GM23338 (cell line): ENCODE measurements at regions not wholly inside any gene's neighbourhood (a gene's known extent, or its start where the extent isn't known, plus 50 kb on each side); places are given as distances from the start of the nearest gene placed in this dataset.

Source experiments
- ATAC-seq: fragments of 200-7000 bp; cut with Tn5 transposase; 3 replicates; pipeline ENCODE4 v1.9.1; 2020
- DNase-seq: peaks from one replicate; pipeline ENCODE4 v3.0.0-alpha.2; 2015; ENCODE audit warnings: low spot score
- H2AFZ ChIP-seq: fragments of 200-600 bp; sonication (generic); 2 replicates; pipeline ENCODE4 v1.8.0; 2016; ENCODE audit warnings: antibody characterized with exemption, mild to moderate bottlenecking, moderate library complexity
- H3F3A ChIP-seq: fragments of 200-600 bp; sonication (generic); replicated peaks from 2 replicates; pipeline ENCODE4 v1.8.0; 2017; ENCODE audit warnings: antibody characterized with exemption, mixed run types, low read depth
- H3K27ac ChIP-seq: fragments of 200-600 bp; sonication (generic); 2 replicates; pipeline ENCODE4 v1.6.1; 2016; ENCODE audit warnings: low read depth
- H3K27me3 ChIP-seq: fragments of 200-600 bp; sonication (generic); 2 replicates; pipeline ENCODE4 v1.8.0; 2016; ENCODE audit warnings: mild to moderate bottlenecking, mixed run types, moderate library complexity; ENCODE audit not compliant: insufficient read depth
- H3K36me3 ChIP-seq: fragments of 200-600 bp; sonication (generic); 2 replicates; pipeline ENCODE4 v1.8.0; 2016; ENCODE audit warnings: mild to moderate bottlenecking; ENCODE audit not compliant: insufficient read depth
- H3K4me1 ChIP-seq: fragments of 200-600 bp; sonication (generic); 2 replicates; pipeline ENCODE4 v1.8.0; 2016; ENCODE audit warnings: mild to moderate bottlenecking, moderate library complexity; ENCODE audit not compliant: insufficient read depth
- H3K4me2 ChIP-seq: fragments of 200-600 bp; sonication (generic); 2 replicates; pipeline ENCODE4 v1.7.1; 2017; ENCODE audit warnings: mixed run types
- H3K4me3 ChIP-seq: fragments of 200-600 bp; sonication (generic); 2 replicates; pipeline ENCODE4 v1.6.1; 2016; ENCODE audit warnings: mixed run types
- H3K79me2 ChIP-seq: fragments of 200-600 bp; sonication (generic); replicated peaks from 2 replicates; pipeline ENCODE4 v1.8.0; 2017; ENCODE audit warnings: mild to moderate bottlenecking; ENCODE audit not compliant: insufficient read depth
- H3K9me2 ChIP-seq: fragments of 200-600 bp; sonication (generic); 2 replicates; pipeline ENCODE4 v1.8.0; 2017; ENCODE audit not compliant: insufficient read depth
- H4K20me1 ChIP-seq: fragments of 200-600 bp; sonication (generic); replicated peaks from 2 replicates; pipeline ENCODE4 v1.8.0; 2017; ENCODE audit warnings: mild to moderate bottlenecking; ENCODE audit not compliant: insufficient read depth
- H3K27ac Mint-ChIP-seq: 2 replicates; pipeline ENCODE4 v1.8.0; 2020; ENCODE audit warnings: inconsistent platforms, mild to moderate bottlenecking, moderate library complexity, mixed read lengths
- H3K27me3 Mint-ChIP-seq: 3 replicates; pipeline ENCODE4 v1.8.0; 2022; ENCODE audit warnings: low read depth, mild to moderate bottlenecking, moderate library complexity, mixed read lengths, inconsistent platforms; ENCODE audit not compliant: insufficient read depth, poor library complexity
- H3K36me3 Mint-ChIP-seq: 3 replicates; pipeline ENCODE4 v1.8.0; 2021; ENCODE audit warnings: low read depth, mild to moderate bottlenecking, inconsistent platforms, moderate library complexity, mixed read lengths
- H3K4me1 Mint-ChIP-seq: 3 replicates; pipeline ENCODE4 v1.8.0; 2020; ENCODE audit warnings: mild to moderate bottlenecking, inconsistent platforms, mixed read lengths
- H3K4me3 Mint-ChIP-seq: 3 replicates; pipeline ENCODE4 v1.8.0; 2021; ENCODE audit warnings: moderate library complexity, mild to moderate bottlenecking, inconsistent platforms, mixed read lengths
- H3K9me3 Mint-ChIP-seq: 3 replicates; pipeline ENCODE4 v1.8.0; 2020; ENCODE audit warnings: moderate library complexity, mild to moderate bottlenecking, inconsistent platforms, mixed read lengths
- CREB1 ChIP-seq: fragments of 250-450 bp; sonication (Bioruptor Pico); IDR thresholded peaks from 2 replicates; pipeline ENCODE4 v1.5.0; 2020; ENCODE audit warnings: low read depth, mild to moderate bottlenecking, moderate library complexity
- CTCF ChIP-seq, 2 experiments: fragments of 200-600 bp in 1 of 2; sonication (generic) in 1 of 2; conservative IDR thresholded peaks; 2 replicates each; pipeline versions ENCODE4 v1.5.1 to v1.6.1; 2016 to 2017; ENCODE audit warnings: antibody characterized with exemption in 2 of 2, low read depth in 2 of 2, mild to moderate bottlenecking in 2 of 2, moderate library complexity in 1 of 2
- ETS1 ChIP-seq: IDR thresholded peaks from 2 replicates; pipeline ENCODE4 v1.6.1; 2016; ENCODE audit warnings: antibody characterized with exemption
- EZH2 ChIP-seq: fragments of 200-600 bp; sonication (generic); IDR thresholded peaks from one replicate; pipeline ENCODE4 v1.8.0; 2017; ENCODE audit warnings: antibody characterized with exemption, mild to moderate bottlenecking, low read depth; ENCODE audit not compliant: unreplicated experiment
- EZH2phosphoT487 ChIP-seq: fragments of 200-600 bp; sonication (generic); IDR thresholded peaks from one replicate; pipeline ENCODE4 v1.8.1; 2018; ENCODE audit warnings: antibody characterized with exemption; ENCODE audit not compliant: unreplicated experiment
- JUNB ChIP-seq: IDR thresholded peaks from one replicate; pipeline ENCODE4 v1.6.1; 2016; ENCODE audit warnings: antibody characterized with exemption; ENCODE audit not compliant: unreplicated experiment
- NANOG ChIP-seq: IDR thresholded peaks from 2 replicates; pipeline ENCODE4 v1.6.1; 2016; ENCODE audit warnings: antibody characterized with exemption, borderline replicate concordance
- POLR2AphosphoS5 ChIP-seq: IDR thresholded peaks from 2 replicates; pipeline ENCODE4 v1.6.1; 2016; ENCODE audit warnings: antibody characterized with exemption, low read depth
- STAT1 ChIP-seq: IDR thresholded peaks from one replicate; pipeline ENCODE4 v1.6.1; 2016; ENCODE audit warnings: antibody characterized with exemption; ENCODE audit not compliant: unreplicated experiment
- ZNF114 ChIP-seq: fragments of 250-450 bp; sonication (Bioruptor Pico); IDR thresholded peaks from 2 replicates; pipeline ENCODE4 v1.5.0; 2020; ENCODE audit warnings: mild to moderate bottlenecking, moderate library complexity
- ZNF331 ChIP-seq: fragments of 250-450 bp; sonication (Bioruptor Pico); IDR thresholded peaks from 2 replicates; pipeline ENCODE4 v1.5.0; 2020; ENCODE audit warnings: low read depth, mild to moderate bottlenecking, moderate library complexity
- ZNF462 ChIP-seq: fragments of 250-450 bp; sonication (Bioruptor Pico); IDR thresholded peaks from 2 replicates; pipeline ENCODE4 v1.5.0; 2020; ENCODE audit warnings: mild to moderate bottlenecking, moderate library complexity
- TF ChIP-seq, protein P1 (sequence below): IDR thresholded peaks from one replicate; pipeline ENCODE4 v1.6.1; 2018; ENCODE audit warnings: antibody characterized with exemption; ENCODE audit not compliant: unreplicated experiment

- TF ChIP-seq ETS1 (no peak), ZNF331 (no peak), CTCF (conservative IDR thresholded peaks at IDR 0.05; ENCODE audit: low read depth in 2 of 2) (no peak), NANOG (no peak), CREB1 (CRISPR knock-in tag) (no peak), JUNB (no peak), EZH2 (no peak), ZNF114 (CRISPR knock-in tag) (no peak), STAT1 (no peak), POLR2AphosphoS5 (no peak), EZH2phosphoT487 (no peak), ZNF462 (no peak)
- TF ChIP-seq, protein P1, sequence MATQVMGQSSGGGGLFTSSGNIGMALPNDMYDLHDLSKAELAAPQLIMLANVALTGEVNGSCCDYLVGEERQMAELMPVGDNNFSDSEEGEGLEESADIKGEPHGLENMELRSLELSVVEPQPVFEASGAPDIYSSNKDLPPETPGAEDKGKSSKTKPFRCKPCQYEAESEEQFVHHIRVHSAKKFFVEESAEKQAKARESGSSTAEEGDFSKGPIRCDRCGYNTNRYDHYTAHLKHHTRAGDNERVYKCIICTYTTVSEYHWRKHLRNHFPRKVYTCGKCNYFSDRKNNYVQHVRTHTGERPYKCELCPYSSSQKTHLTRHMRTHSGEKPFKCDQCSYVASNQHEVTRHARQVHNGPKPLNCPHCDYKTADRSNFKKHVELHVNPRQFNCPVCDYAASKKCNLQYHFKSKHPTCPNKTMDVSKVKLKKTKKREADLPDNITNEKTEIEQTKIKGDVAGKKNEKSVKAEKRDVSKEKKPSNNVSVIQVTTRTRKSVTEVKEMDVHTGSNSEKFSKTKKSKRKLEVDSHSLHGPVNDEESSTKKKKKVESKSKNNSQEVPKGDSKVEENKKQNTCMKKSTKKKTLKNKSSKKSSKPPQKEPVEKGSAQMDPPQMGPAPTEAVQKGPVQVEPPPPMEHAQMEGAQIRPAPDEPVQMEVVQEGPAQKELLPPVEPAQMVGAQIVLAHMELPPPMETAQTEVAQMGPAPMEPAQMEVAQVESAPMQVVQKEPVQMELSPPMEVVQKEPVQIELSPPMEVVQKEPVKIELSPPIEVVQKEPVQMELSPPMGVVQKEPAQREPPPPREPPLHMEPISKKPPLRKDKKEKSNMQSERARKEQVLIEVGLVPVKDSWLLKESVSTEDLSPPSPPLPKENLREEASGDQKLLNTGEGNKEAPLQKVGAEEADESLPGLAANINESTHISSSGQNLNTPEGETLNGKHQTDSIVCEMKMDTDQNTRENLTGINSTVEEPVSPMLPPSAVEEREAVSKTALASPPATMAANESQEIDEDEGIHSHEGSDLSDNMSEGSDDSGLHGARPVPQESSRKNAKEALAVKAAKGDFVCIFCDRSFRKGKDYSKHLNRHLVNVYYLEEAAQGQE = no peak
- no peaks in the 10 kb centered on the region for H3K4me1 ChIP-seq
- Mint-ChIP-seq H3K4me1 (no peaks in the 10 kb centered on the region; the same call in 2 of the 3 replicates), H3K27ac (no peak overlapping the region), H3K36me3 (no peaks in the 10 kb centered on the region), H3K4me3 (no peak overlapping the region), H3K9me3 (no peaks in the 10 kb centered on the region), H3K27me3 (peaks cover 11% of the 10 kb centered on the region)
- no peak overlapping the region for H3K4me2 ChIP-seq
- H4K20me1 ChIP-seq = no peaks in the 10 kb centered on the region
- H3K9me2 ChIP-seq = no peaks in the 10 kb centered on the region
- H3K27ac ChIP-seq = no peak overlapping the region
- ATAC-seq (peak; percentile 41; the same call in 2 of the 3 replicates), DNase-seq (no peak)
- H3F3A ChIP-seq = no peaks in the 10 kb centered on the region
- H3K36me3 ChIP-seq = no peaks in the 10 kb centered on the region
- no peaks in the 10 kb centered on the region for H3K79me2 ChIP-seq
- H2AFZ ChIP-seq = no peak overlapping the region
- no peaks in the 10 kb centered on the region for H3K27me3 ChIP-seq
- H3K4me3 ChIP-seq = no peak overlapping the region
These were observed 137.7 kb downstream of the ACTL8 start for GRCh38 chr1:17892851-17893250.
